ENCODE measurements at regions not wholly inside any gene's neighbourhood (a gene's known extent, or its start where the extent isn't known, plus 50 kb on each side); places are given as distances from the start of the nearest gene placed in this dataset.

DNA sequence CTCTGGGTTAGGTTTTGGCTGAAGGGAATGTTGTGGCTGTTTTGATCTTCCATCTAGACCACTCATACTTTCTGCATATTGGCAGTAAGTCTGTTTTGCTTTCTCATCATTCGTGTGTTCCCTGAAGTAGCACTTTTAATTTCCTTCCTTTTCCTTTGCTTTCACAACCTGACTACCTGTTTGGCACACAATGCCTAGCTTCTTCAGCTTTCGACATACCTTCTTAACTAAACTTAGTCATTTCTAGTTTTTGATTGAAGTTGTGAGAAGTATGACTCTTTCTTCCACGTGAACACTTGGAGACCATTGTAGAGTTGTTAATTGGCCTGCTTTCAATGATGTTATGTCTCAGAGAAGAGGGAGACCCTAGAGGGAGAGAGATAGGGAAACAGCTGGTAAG, 123.6 kb upstream of the EPB41L3 start:
- TF ChIP-seq, protein P1, sequence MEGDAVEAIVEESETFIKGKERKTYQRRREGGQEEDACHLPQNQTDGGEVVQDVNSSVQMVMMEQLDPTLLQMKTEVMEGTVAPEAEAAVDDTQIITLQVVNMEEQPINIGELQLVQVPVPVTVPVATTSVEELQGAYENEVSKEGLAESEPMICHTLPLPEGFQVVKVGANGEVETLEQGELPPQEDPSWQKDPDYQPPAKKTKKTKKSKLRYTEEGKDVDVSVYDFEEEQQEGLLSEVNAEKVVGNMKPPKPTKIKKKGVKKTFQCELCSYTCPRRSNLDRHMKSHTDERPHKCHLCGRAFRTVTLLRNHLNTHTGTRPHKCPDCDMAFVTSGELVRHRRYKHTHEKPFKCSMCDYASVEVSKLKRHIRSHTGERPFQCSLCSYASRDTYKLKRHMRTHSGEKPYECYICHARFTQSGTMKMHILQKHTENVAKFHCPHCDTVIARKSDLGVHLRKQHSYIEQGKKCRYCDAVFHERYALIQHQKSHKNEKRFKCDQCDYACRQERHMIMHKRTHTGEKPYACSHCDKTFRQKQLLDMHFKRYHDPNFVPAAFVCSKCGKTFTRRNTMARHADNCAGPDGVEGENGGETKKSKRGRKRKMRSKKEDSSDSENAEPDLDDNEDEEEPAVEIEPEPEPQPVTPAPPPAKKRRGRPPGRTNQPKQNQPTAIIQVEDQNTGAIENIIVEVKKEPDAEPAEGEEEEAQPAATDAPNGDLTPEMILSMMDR (IDR thresholded peaks at IDR 0.05; ENCODE audit: low read length): no peak
- TF ChIP-seq EZH2 (optimal IDR thresholded peaks at IDR 0.05; ENCODE audit: low read depth, low read length): no peak
